Astrocyte of the hippocampus (primary cell): ENCODE measurements at regions not wholly inside any gene's neighbourhood (a gene's known extent, or its start where the extent isn't known, plus 50 kb on each side); places are given as distances from the start of the nearest gene placed in this dataset.

Experiments used
- DNase-seq: peaks from one replicate; pipeline ENCODE4 v3.0.0; 2011; ENCODE audit warnings: low read depth, low spot score

- no peak for DNase-seq
Observed at GRCh38 chr17:69605571-69605970, 191.1 kb downstream of the MAP2K6 start.

GRCh38 chr17:69606142-69606800 lies 191.8 kb downstream of the MAP2K6 start:
- DNase-seq = no peak

- DNase-seq = peak; percentile 93
Observed at GRCh38 chr17:69607162-69607834, 192.8 kb downstream of the MAP2K6 start.

GRCh38 chr17:69608141-69608540 lies 193.6 kb downstream of the MAP2K6 start:
- peak; percentile 2 for DNase-seq

GRCh38 chr17:69608808-69609472 lies 194.4 kb downstream of the MAP2K6 start:
- peak; percentile 94 for DNase-seq

- peak; percentile 77 for DNase-seq
Observed at GRCh38 chr17:69609473-69610305, 195.2 kb downstream of the MAP2K6 start.

- no peak for DNase-seq
Observed at GRCh38 chr17:69620363-69620762, 205.9 kb downstream of the MAP2K6 start.

- DNase-seq = no peak
Observed at GRCh38 chr17:69625474-69625873, 211.0 kb downstream of the MAP2K6 start.

GRCh38 chr17:69630056-69630635 lies 215.6 kb downstream of the MAP2K6 start:
- DNase-seq = no peak

- DNase-seq = no peak
Observed at GRCh38 chr17:69634844-69635243, 220.3 kb downstream of the MAP2K6 start.

- peak; percentile 65 for DNase-seq
Observed at GRCh38 chr17:69637446-69638156, 223.1 kb downstream of the MAP2K6 start.

GRCh38 chr17:69639096-69639495 lies 224.6 kb downstream of the MAP2K6 start:
- DNase-seq = no peak

- DNase-seq = no peak
Observed at GRCh38 chr17:69640073-69640472, 225.6 kb downstream of the MAP2K6 start.

- no peak for DNase-seq
Observed at GRCh38 chr17:69643686-69644085, 229.2 kb downstream of the MAP2K6 start.

GRCh38 chr17:69646729-69647128 lies 232.2 kb downstream of the MAP2K6 start:
- no peak for DNase-seq

GRCh38 chr17:69650881-69651280 lies 236.4 kb downstream of the MAP2K6 start:
- no peak for DNase-seq

GRCh38 chr17:69651921-69652320 lies 237.4 kb downstream of the MAP2K6 start:
- DNase-seq = peak; percentile 23

GRCh38 chr17:69654981-69655855 lies 240.7 kb downstream of the MAP2K6 start:
- peak; percentile 81 for DNase-seq

- DNase-seq = no peak
Observed at GRCh38 chr17:69655902-69656301, 241.4 kb downstream of the MAP2K6 start.
